ENCODE measurements at regions not wholly inside any gene's neighbourhood (a gene's known extent, or its start where the extent isn't known, plus 50 kb on each side); places are given as distances from the start of the nearest gene placed in this dataset.
"Not testable (repeated sequence)": the region's sequence is repeated elsewhere in the genome, so short reads cannot be mapped to it uniquely, and the experiment has no call there.

- DNase-seq, result no peak
These were observed 57.3 kb upstream of the ADGRA3 start for GRCh38 chr4:22573198-22573597.

GRCh38 chr4:22573641-22574040 is 57.8 kb upstream of the ADGRA3 start:
- no peak for DNase-seq

- DNase-seq, result no peak
These were observed 58.6 kb upstream of the ADGRA3 start for GRCh38 chr4:22574424-22574823.

GRCh38 chr4:22574880-22575279 is 59.0 kb upstream of the ADGRA3 start:
- no peak for DNase-seq

GRCh38 chr4:22587253-22587652 is 71.4 kb upstream of the ADGRA3 start:
- DNase-seq, result no peak

- DNase-seq, result no peak
These were observed 78.1 kb upstream of the ADGRA3 start for GRCh38 chr4:22593933-22594332.

GRCh38 chr4:22595684-22596083 is 79.8 kb upstream of the ADGRA3 start:
- DNase-seq, result no peak

- DNase-seq, result no peak
These were observed 80.5 kb upstream of the ADGRA3 start for GRCh38 chr4:22596409-22596808.

GRCh38 chr4:22597471-22597870 is 81.6 kb upstream of the ADGRA3 start:
- no peak for DNase-seq

- DNase-seq, result not testable (repeated sequence)
These were observed 82.5 kb upstream of the ADGRA3 start for GRCh38 chr4:22598113-22599047.

GRCh38 chr4:22599228-22599928 is 83.5 kb upstream of the ADGRA3 start:
- DNase-seq, result not testable (repeated sequence)

- DNase-seq, result not testable (repeated sequence)
These were observed 84.1 kb upstream of the ADGRA3 start for GRCh38 chr4:22599929-22600432.

- not testable (repeated sequence) for DNase-seq
These were observed 85.8 kb upstream of the ADGRA3 start for GRCh38 chr4:22601638-22602037.

- DNase-seq, result no peak
These were observed 85.4 kb upstream of the GBA3 start for GRCh38 chr4:22607382-22607781.

GRCh38 chr4:22609951-22610525 is 82.7 kb upstream of the GBA3 start:
- DNase-seq, result not testable (repeated sequence)

GRCh38 chr4:22614114-22614513 is 78.6 kb upstream of the GBA3 start:
- DNase-seq, result no peak

- no peak for DNase-seq
These were observed 76.2 kb upstream of the GBA3 start for GRCh38 chr4:22616516-22616915.

GRCh38 chr4:22620144-22620543 is 72.6 kb upstream of the GBA3 start:
- not testable (repeated sequence) for DNase-seq

- DNase-seq, result not testable (repeated sequence)
These were observed 70.8 kb upstream of the GBA3 start for GRCh38 chr4:22621970-22622369.

GRCh38 chr4:22624002-22624401 is 68.7 kb upstream of the GBA3 start:
- DNase-seq, result not testable (repeated sequence)

GRCh38 chr4:22625311-22625710 is 67.4 kb upstream of the GBA3 start:
- no peak for DNase-seq

- DNase-seq, result not testable (repeated sequence)
These were observed 64.9 kb upstream of the GBA3 start for GRCh38 chr4:22627851-22628250.
